ENCODE measurements at regions not wholly inside any gene's neighbourhood (a gene's known extent, or its start where the extent isn't known, plus 50 kb on each side); places are given as distances from the start of the nearest gene placed in this dataset.

- Histone ChIP-seq H3K79me2 (ENCODE audit: insufficient read depth, low read length) (no peaks in the 10 kb centered on the region), H2AFZ (ENCODE audit: low read depth, low read length, poor library complexity, severe bottlenecking) (no peak overlapping the region), H3K9me2 (ENCODE audit: insufficient read depth) (no peaks in the 10 kb centered on the region), H3K4me3 (replicated peaks in 1 of 2; ENCODE audit: low read depth in 1 of 2, low read length in 2 of 2) (no peak overlapping the region), H3K36me3 (ENCODE audit: control insufficient read depth in 1 of 2, insufficient read depth in 2 of 2, low read length in 2 of 2) (no peaks in the 10 kb centered on the region), H3K9me3 (ENCODE audit: control insufficient read depth in 1 of 2, insufficient read depth in 1 of 2, low read depth in 1 of 2, low read length in 2 of 2) (peaks cover 9 to 17% of the 10 kb centered on the region in 2 experiments; a peak in 2 of 4 replicates), H3K27me3 (ENCODE audit: insufficient read depth, low read length) (no peaks in the 10 kb centered on the region), H3K9ac (ENCODE audit: low read length) (no peak overlapping the region), H3K27ac (ENCODE audit: low read depth, low read length) (no peak overlapping the region), H3K4me1 (ENCODE audit: control insufficient read depth in 1 of 2, insufficient read depth in 2 of 2, low read length in 2 of 2) (no peaks in the 10 kb centered on the region), H4K20me1 (ENCODE audit: insufficient read depth) (no peaks in the 10 kb centered on the region), H3K4me2 (ENCODE audit: low read length) (no peak overlapping the region)
- POLR2A ChIA-PET: no interaction called here
- CTCF ChIA-PET: no interaction called here
- TF ChIP-seq REST (IDR thresholded peaks at IDR 0.05; ENCODE audit: low read depth) (no peak), POLR2A (IDR thresholded peaks at IDR 0.05; ENCODE audit: borderline replicate concordance, extremely low read depth, insufficient read depth, insufficient read length) (no peak), ELF1 (IDR thresholded peaks at IDR 0.05; ENCODE audit: borderline replicate concordance, low read depth) (no peak), ZNF274 (IDR thresholded peaks at IDR 0.05; ENCODE audit: low read depth, low read length) (no peak), CBX3 (IDR thresholded peaks at IDR 0.05; ENCODE audit: low read depth) (no peak), ZFX (IDR thresholded peaks at IDR 0.05) (no peak), EZH2phosphoT487 (IDR thresholded peaks at IDR 0.05; ENCODE audit: borderline replicate concordance) (no peak), CEBPB (IDR thresholded peaks at IDR 0.05; ENCODE audit: low read depth) (no peak), SP1 (IDR thresholded peaks at IDR 0.05; ENCODE audit: low read depth) (no peak), JUND (IDR thresholded peaks at IDR 0.05) (no peak), SRF (IDR thresholded peaks at IDR 0.05; ENCODE audit: low read depth) (no peak), FOSL1 (IDR thresholded peaks at IDR 0.05; ENCODE audit: low read depth) (no peak), EGR1 (IDR thresholded peaks at IDR 0.05; ENCODE audit: low read depth) (no peak), ZBTB33 (IDR thresholded peaks at IDR 0.05; ENCODE audit: extremely low read depth, insufficient replicate concordance, low read length) (no peak), SIN3A (IDR thresholded peaks at IDR 0.05; ENCODE audit: low read depth) (no peak), ATF3 (IDR thresholded peaks at IDR 0.05) (no peak), YY1 (IDR thresholded peaks at IDR 0.05; ENCODE audit: extremely low read depth, insufficient replicate concordance, low read depth, low read length) (no peak), CTCF (IDR thresholded peaks at IDR 0.05 in 2 of 3, conservative IDR thresholded peaks at IDR 0.05 in 1 of 3; ENCODE audit: borderline replicate concordance in 1 of 3, insufficient read depth in 1 of 3, low read depth in 2 of 3, low read length in 2 of 3) (no peak), POLR2AphosphoS5 (IDR thresholded peaks at IDR 0.05; ENCODE audit: low read depth, low read length) (no peak)
- TF ChIP-seq, protein P1, sequence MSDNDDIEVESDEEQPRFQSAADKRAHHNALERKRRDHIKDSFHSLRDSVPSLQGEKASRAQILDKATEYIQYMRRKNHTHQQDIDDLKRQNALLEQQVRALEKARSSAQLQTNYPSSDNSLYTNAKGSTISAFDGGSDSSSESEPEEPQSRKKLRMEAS (IDR thresholded peaks at IDR 0.05): no peak
- RAD21 ChIA-PET (ENCODE audit: low non-redundant PET in 1 of 2, low total read pairs in 2 of 2, uncharacterized antibody in 2 of 2, unreplicated experiment in 2 of 2): no interaction called here
- DNase-seq (ENCODE audit: low read depth, low spot score): no peak
- BruUV-seq (replicated peaks): no TSS peak
- intact Hi-C loops (cut with micrococcal nuclease): no loop called here
- ATAC-seq: no peak
Measured at GRCh38 chr11:38345286-38345685, 1747.2 kb upstream of the RAG2 start.
